Endothelial cell of umbilical vein (primary cell): ENCODE measurements at regions not wholly inside any gene's neighbourhood (a gene's known extent, or its start where the extent isn't known, plus 50 kb on each side); places are given as distances from the start of the nearest gene placed in this dataset.

Source experiments
- BruUV-seq: library from RNA; stranded (reverse); fragments of 400-500 nt; replicated peaks from 2 replicates; lab custom pipeline; 2021; lab: Mats Ljungman, UMichigan
- CTCF ChIA-PET: fragments of 300-600, 350-600 bp; sonication (Branson Sonifier 250); formaldehyde crosslinking; loops from one replicate; lab custom pipeline; 2021; ENCODE audit warnings: antibody characterized with exemption, inconsistent platforms; lab: Charles Lee
- POLR2A ChIA-PET: fragments of 300-600, 350-600 bp; sonication (Branson Sonifier 250); formaldehyde crosslinking; loops from one replicate; lab custom pipeline; 2021; ENCODE audit warnings: antibody characterized with exemption, inconsistent platforms; lab: Charles Lee
- DNase-seq: peaks from one replicate; pipeline ENCODE4 v3.0.0-alpha.2; 2011; ENCODE audit warnings: low read depth, low spot score
- FAIRE-seq: peaks from 2 replicates; lab custom pipeline; 2011; peaks lifted over from hg19 to GRCh38; lab: Jason Lieb, UNC
- H2AFZ ChIP-seq: 2 replicates; pipeline ENCODE4 v1.6.0; 2012; ENCODE audit warnings: low read depth, low read length, control low read depth, inconsistent platforms
- H3K27ac ChIP-seq: 2 replicates; pipeline ENCODE4 v1.5.1; 2011; ENCODE audit warnings: low read depth, mild to moderate bottlenecking, control low read depth, low read length, moderate library complexity; ENCODE audit not compliant: insufficient read depth
- H3K27me3 ChIP-seq, 2 experiments: 2 replicates each; pipeline versions ENCODE4 v1.6.0 to v1.6.1; 2011; ENCODE audit warnings: low read length in 2 of 2, mixed read lengths in 1 of 2; ENCODE audit not compliant: control insufficient read depth in 2 of 2, insufficient read depth in 2 of 2
- H3K36me3 ChIP-seq, 2 experiments: 2 replicates in 1 of 2; 3 replicates in 1 of 2; pipeline ENCODE4 v1.5.1; 2011; ENCODE audit warnings: low read length in 2 of 2, mild to moderate bottlenecking in 1 of 2, moderate library complexity in 1 of 2; ENCODE audit not compliant: control insufficient read depth in 2 of 2, insufficient read depth in 2 of 2; ENCODE audit errors: extremely low read depth in 1 of 2
- H3K4me1 ChIP-seq: 3 replicates; pipeline ENCODE4 v1.5.1; 2011; ENCODE audit warnings: mild to moderate bottlenecking, low read length; ENCODE audit not compliant: control insufficient read depth, insufficient read depth; ENCODE audit errors: extremely low read depth
- H3K4me2 ChIP-seq: 2 replicates; pipeline ENCODE4 v1.6.1; 2011; ENCODE audit warnings: low read length, control low read depth, mixed read lengths; ENCODE audit not compliant: insufficient read depth
- H3K4me3 ChIP-seq, 3 experiments: fragments of 200-600 bp in 1 of 3; sonication (generic), shearing (Covaris generic) in 1 of 3; replicated peaks in 1 of 3; 2 replicates each; pipeline ENCODE4 v1.5.1; 2011 to 2016; ENCODE audit warnings: control low read depth in 3 of 3, low read length in 3 of 3, mild to moderate bottlenecking in 2 of 3, inconsistent platforms in 1 of 3, low read depth in 1 of 3, moderate library complexity in 1 of 3; ENCODE audit not compliant: insufficient read depth in 1 of 3
- H3K79me2 ChIP-seq: 2 replicates; pipeline ENCODE4 v1.6.0; 2012; ENCODE audit warnings: low read length, inconsistent platforms; ENCODE audit not compliant: control insufficient read depth, insufficient read depth
- H3K9ac ChIP-seq: replicated peaks from 2 replicates; pipeline ENCODE3; 2011; ENCODE audit warnings: low read length, control low read depth; ENCODE audit not compliant: insufficient read depth; ENCODE audit errors: extremely low read depth
- H3K9me1 ChIP-seq: replicated peaks from 3 replicates; pipeline ENCODE4 v1.6.0; 2011; ENCODE audit warnings: mild to moderate bottlenecking, low read length; ENCODE audit not compliant: control insufficient read depth, insufficient read depth; ENCODE audit errors: extremely low read depth
- H3K9me3 ChIP-seq: replicated peaks from 2 replicates; pipeline ENCODE4 v1.5.1; 2012; ENCODE audit warnings: low read length, inconsistent platforms; ENCODE audit not compliant: control insufficient read depth, insufficient read depth
- H4K20me1 ChIP-seq: replicated peaks from 2 replicates; pipeline ENCODE3; 2011; ENCODE audit warnings: mild to moderate bottlenecking, low read length; ENCODE audit not compliant: control insufficient read depth, insufficient read depth; ENCODE audit errors: extremely low read depth
- EZH2 ChIP-seq: IDR thresholded peaks from 2 replicates; pipeline ENCODE4 v1.6.1; 2012; ENCODE audit warnings: borderline replicate concordance, low read depth, mild to moderate bottlenecking, moderate library complexity, low read length, inconsistent platforms; ENCODE audit not compliant: severe bottlenecking
- FOS ChIP-seq: IDR thresholded peaks from 2 replicates; pipeline ENCODE4 v1.6.1; 2011; ENCODE audit warnings: mild to moderate bottlenecking, low read length, moderate library complexity, borderline replicate concordance; ENCODE audit not compliant: insufficient read depth
- GATA2 ChIP-seq: IDR thresholded peaks from 2 replicates; pipeline ENCODE4 v1.7.0; 2011; ENCODE audit warnings: low read depth, mild to moderate bottlenecking, moderate library complexity, mixed read lengths, low read length; ENCODE audit not compliant: insufficient read length, insufficient read depth
- JUN ChIP-seq: IDR thresholded peaks from 2 replicates; pipeline ENCODE4 v1.6.1; 2011; ENCODE audit warnings: borderline replicate concordance, low read depth; ENCODE audit not compliant: insufficient read length, insufficient read depth
- MYC ChIP-seq: IDR thresholded peaks from one replicate; pipeline ENCODE4 v1.6.1; 2011; ENCODE audit warnings: mild to moderate bottlenecking, low read depth, low read length
- POLR2A ChIP-seq: IDR thresholded peaks from 2 replicates; pipeline ENCODE4 v1.6.1; 2012; ENCODE audit warnings: low read depth, mild to moderate bottlenecking, control low read depth, low read length
- POLR2AphosphoS5 ChIP-seq: IDR thresholded peaks from 2 replicates; pipeline ENCODE4 v1.6.1; 2012; ENCODE audit warnings: low read depth, mild to moderate bottlenecking, control low read depth, low read length, moderate library complexity; ENCODE audit not compliant: insufficient read depth
- dilution Hi-C: fragments of 300-500 bp; cut with MboI; formaldehyde crosslinking; loops from one replicate; pipeline ENCODE4 v1.15.0; 2019; ENCODE audit warnings: low sequenced_read_pairs; ENCODE audit not compliant: extremely low pct_ligation_motif_present
- intact Hi-C: fragments of 100-400 bp; cut with micrococcal nuclease; formaldehyde crosslinking; loops from one replicate; pipeline ENCODE4 v1.10.0; 2022
- TF ChIP-seq, protein P1 (sequence below), 2 donors: IDR thresholded peaks; 1 replicate in 1 of 2; 2 replicates in 1 of 2; pipeline ENCODE4 v1.5.1; 2011; ENCODE audit warnings: low read length in 2 of 2, mild to moderate bottlenecking in 2 of 2, moderate library complexity in 2 of 2, control low read depth in 1 of 2, inconsistent platforms in 1 of 2, low read depth in 1 of 2; ENCODE audit not compliant: insufficient read depth in 1 of 2; ENCODE audit errors: extremely low read depth in 1 of 2
- TF ChIP-seq, protein P2 (sequence below): IDR thresholded peaks from 2 replicates; pipeline ENCODE4 v1.6.1; 2011; ENCODE audit not compliant: insufficient read depth, insufficient read length

DNA sequence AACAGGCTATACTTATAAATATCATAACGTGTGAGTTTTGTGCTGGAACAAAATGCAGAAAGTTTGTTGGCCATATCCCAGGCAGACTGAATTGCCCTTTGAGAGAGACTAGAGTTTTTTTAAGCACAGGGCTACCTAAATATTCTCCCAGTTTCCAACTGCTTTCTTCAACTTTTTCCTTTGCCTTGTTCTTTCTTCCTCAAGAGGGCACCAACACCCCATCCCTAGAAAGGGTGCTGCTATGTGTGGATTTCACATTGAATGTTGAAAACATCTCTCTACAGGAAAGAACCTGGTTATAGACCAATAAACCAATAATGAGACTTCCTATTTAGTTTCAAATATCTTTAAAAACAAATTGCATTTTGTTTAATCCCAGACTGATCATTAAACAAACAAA, 87.9 kb downstream of the ICOS start:
- POLR2A ChIA-PET: no interaction called here
- peak; percentile 73 for FAIRE-seq
- TF ChIP-seq, protein P1, sequence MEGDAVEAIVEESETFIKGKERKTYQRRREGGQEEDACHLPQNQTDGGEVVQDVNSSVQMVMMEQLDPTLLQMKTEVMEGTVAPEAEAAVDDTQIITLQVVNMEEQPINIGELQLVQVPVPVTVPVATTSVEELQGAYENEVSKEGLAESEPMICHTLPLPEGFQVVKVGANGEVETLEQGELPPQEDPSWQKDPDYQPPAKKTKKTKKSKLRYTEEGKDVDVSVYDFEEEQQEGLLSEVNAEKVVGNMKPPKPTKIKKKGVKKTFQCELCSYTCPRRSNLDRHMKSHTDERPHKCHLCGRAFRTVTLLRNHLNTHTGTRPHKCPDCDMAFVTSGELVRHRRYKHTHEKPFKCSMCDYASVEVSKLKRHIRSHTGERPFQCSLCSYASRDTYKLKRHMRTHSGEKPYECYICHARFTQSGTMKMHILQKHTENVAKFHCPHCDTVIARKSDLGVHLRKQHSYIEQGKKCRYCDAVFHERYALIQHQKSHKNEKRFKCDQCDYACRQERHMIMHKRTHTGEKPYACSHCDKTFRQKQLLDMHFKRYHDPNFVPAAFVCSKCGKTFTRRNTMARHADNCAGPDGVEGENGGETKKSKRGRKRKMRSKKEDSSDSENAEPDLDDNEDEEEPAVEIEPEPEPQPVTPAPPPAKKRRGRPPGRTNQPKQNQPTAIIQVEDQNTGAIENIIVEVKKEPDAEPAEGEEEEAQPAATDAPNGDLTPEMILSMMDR (IDR thresholded peaks at IDR 0.05; ENCODE audit: extremely low read depth in 1 of 2, insufficient read depth in 1 of 2, low read depth in 1 of 2, low read length in 2 of 2): peak; percentile 54 to 59
- no peak for TF ChIP-seq GATA2
- no peak for TF ChIP-seq EZH2

DNA sequence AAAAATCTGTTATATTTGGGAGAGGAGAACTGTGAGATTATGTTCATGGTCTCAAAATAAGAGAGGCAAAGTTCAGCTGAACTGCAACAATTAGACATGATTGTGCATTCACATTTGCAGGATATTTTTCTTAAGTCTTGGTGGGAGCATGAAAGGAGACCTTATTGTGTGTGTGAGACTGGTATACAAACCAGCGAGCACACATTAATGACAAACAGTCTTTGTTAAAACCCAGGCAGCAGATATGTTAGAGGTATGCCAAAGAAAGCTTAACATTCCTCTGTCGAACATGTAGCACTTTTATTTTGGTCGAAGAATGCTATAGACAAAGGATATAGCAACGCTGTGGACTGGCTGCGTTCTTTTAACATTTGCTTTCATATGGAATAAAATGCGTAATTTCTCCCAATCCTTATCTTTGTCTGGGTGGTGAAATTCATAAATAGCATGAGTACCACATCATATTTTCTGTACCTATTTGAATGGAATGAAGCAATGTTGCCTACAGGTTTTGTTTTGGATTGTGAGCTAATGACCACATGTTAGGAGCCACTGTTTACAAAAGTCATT, 88.4 kb downstream of the ICOS start:
- dilution Hi-C loops (no loop called here), intact Hi-C loops (loop anchor here (1.0 to 10.0 kb wide), 11 partner anchors 83 to 1902 kb away; no protein-coding TSS in a partner anchor)
- TF ChIP-seq EZH2 (no peak), MYC (no peak), FOS (no peak), GATA2 (no peak), POLR2AphosphoS5 (no peak), POLR2A (no peak), JUN (no peak)
- TF ChIP-seq, protein P2, sequence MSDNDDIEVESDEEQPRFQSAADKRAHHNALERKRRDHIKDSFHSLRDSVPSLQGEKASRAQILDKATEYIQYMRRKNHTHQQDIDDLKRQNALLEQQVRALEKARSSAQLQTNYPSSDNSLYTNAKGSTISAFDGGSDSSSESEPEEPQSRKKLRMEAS: no peak
- TF ChIP-seq, protein P1 (IDR thresholded peaks at IDR 0.05; ENCODE audit: extremely low read depth in 1 of 2, insufficient read depth in 1 of 2, low read depth in 1 of 2, low read length in 2 of 2): no peak
- H3K36me3 ChIP-seq: no peaks in the 10 kb centered on the region
- H3K4me2 ChIP-seq: no peak overlapping the region
- no peak overlapping the region for H3K9ac ChIP-seq
- no peak for DNase-seq
- no peaks in the 10 kb centered on the region for H4K20me1 ChIP-seq
- no peak for FAIRE-seq
- BruUV-seq: no TSS peak
- no peak overlapping the region for H3K4me3 ChIP-seq
- H3K4me1 ChIP-seq: peaks cover 13% of the 10 kb centered on the region
- H3K79me2 ChIP-seq: no peaks in the 10 kb centered on the region
- H3K9me3 ChIP-seq: no peaks in the 10 kb centered on the region
- no peaks in the 10 kb centered on the region for H3K9me1 ChIP-seq
- H3K27me3 ChIP-seq: no peaks in the 10 kb centered on the region
- no peak overlapping the region for H3K27ac ChIP-seq
- ChIA-PET CTCF (interaction anchor here (0.7 to 3.7 kb wide), 22 partner anchors 9 to 1923 kb away, joined by 3 to 43 read pairs (median 6); no protein-coding TSS in a partner anchor), POLR2A (no interaction called here)
- no peak overlapping the region for H2AFZ ChIP-seq

More for the DNA sequence above, 87.9 kb downstream of the ICOS start:
- Histone ChIP-seq H3K36me3 (no peaks in the 10 kb centered on the region), H3K27ac (no peak overlapping the region), H4K20me1 (no peaks in the 10 kb centered on the region), H2AFZ (peak overlapping the region; percentile 46), H3K4me2 (no peak overlapping the region), H3K9me3 (no peaks in the 10 kb centered on the region), H3K79me2 (no peaks in the 10 kb centered on the region), H3K27me3 (no peaks in the 10 kb centered on the region), H3K9me1 (no peaks in the 10 kb centered on the region), H3K9ac (no peak overlapping the region), H3K4me1 (peaks cover 13% of the 10 kb centered on the region), H3K4me3 (no peak overlapping the region)
- CTCF ChIA-PET: interaction anchor here (0.6 to 3.7 kb wide), 28 partner anchors 10 to 1923 kb away, joined by 3 to 43 read pairs (median 6); no protein-coding TSS in a partner anchor
- no TSS peak for BruUV-seq
- dilution Hi-C loops (no loop called here), intact Hi-C loops (loop anchor here (1.0 to 10.0 kb wide), 10 partner anchors 84 to 1903 kb away; no protein-coding TSS in a partner anchor)
- peak; percentile 81 for DNase-seq
